ENCODE measurements at regions not wholly inside any gene's neighbourhood (a gene's known extent, or its start where the extent isn't known, plus 50 kb on each side); places are given as distances from the start of the nearest gene placed in this dataset.

DNA sequence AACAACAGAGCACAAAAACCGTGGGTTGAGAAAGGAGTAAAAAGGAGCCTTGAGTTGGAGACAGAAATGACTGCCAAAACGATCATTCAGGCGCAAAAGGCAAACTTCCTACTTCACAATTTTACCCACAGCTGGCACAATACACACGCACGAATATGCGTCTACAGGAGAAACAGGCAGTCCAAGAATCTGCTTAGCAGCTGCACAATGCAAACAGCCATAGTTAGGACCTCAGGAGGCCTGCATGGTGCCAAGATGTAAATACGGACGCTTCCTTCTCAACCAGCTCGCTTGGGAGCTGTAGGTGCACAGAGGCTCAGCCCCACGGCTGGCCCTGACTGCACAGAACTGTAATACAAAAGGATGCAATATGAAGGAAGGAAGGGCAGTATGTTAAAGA lies 250.1 kb upstream of the CAND1 start:
- H3K79me2 ChIP-seq (ENCODE audit: insufficient read depth, low read length): no peaks in the 10 kb centered on the region
- H3K27me3 ChIP-seq (ENCODE audit: control insufficient read depth in 1 of 2, insufficient read depth in 2 of 2, low read length in 2 of 2): peaks cover 0 to 8% of the 10 kb centered on the region in 2 experiments; a peak in 2 of 5 replicates
- no peak overlapping the region for H3K4me2 ChIP-seq (ENCODE audit: low read depth, low read length)
- H3K4me1 ChIP-seq (ENCODE audit: insufficient read depth, low read length): no peaks in the 10 kb centered on the region
- H3K9me3 ChIP-seq (ENCODE audit: low read length): no peaks in the 10 kb centered on the region
- no TSS peak for BruUV-seq (replicated peaks)
- no peak for TF ChIP-seq BRCA1 (CRISPR knock-in tag; IDR thresholded peaks at IDR 0.05)
- TF ChIP-seq HDAC2 (CRISPR knock-in tag; IDR thresholded peaks at IDR 0.05): no peak
- TF ChIP-seq, protein P1, sequence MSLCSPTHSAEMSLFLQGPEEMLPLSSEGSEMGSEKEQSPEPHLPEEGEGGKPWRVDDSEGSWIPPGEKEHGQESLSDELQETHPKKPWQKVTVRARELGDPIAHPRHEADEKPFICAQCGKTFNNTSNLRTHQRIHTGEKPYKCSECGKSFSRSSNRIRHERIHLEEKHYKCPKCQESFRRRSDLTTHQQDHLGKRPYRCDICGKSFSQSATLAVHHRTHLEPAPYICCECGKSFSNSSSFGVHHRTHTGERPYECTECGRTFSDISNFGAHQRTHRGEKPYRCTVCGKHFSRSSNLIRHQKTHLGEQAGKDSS (CRISPR knock-in tag; IDR thresholded peaks at IDR 0.05; ENCODE audit: borderline replicate concordance, low read depth): no peak
- TF ChIP-seq, protein P2, sequence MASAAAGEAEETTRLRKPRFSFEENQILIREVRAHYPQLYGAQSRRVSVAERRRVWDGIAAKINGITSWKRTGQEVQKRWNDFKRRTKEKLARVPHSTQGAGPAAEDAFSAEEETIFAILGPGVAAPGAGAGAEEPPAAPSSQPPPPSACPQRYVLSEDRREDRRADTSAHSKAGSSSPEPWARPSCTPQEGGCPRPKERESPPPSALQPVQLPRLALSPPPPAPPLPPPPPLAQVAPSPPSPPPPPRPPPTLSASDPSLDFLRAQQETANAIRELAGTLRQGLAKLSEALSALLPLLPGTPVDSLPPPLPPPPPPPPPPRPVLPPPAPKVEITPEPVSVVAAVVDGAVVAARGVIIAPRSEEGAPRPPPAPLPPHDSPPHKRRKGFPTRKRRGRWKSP (CRISPR knock-in tag; IDR thresholded peaks at IDR 0.05): no peak
- no peak for TF ChIP-seq ZFY (CRISPR knock-in tag; IDR thresholded peaks at IDR 0.05)
- TF ChIP-seq, protein P3, sequence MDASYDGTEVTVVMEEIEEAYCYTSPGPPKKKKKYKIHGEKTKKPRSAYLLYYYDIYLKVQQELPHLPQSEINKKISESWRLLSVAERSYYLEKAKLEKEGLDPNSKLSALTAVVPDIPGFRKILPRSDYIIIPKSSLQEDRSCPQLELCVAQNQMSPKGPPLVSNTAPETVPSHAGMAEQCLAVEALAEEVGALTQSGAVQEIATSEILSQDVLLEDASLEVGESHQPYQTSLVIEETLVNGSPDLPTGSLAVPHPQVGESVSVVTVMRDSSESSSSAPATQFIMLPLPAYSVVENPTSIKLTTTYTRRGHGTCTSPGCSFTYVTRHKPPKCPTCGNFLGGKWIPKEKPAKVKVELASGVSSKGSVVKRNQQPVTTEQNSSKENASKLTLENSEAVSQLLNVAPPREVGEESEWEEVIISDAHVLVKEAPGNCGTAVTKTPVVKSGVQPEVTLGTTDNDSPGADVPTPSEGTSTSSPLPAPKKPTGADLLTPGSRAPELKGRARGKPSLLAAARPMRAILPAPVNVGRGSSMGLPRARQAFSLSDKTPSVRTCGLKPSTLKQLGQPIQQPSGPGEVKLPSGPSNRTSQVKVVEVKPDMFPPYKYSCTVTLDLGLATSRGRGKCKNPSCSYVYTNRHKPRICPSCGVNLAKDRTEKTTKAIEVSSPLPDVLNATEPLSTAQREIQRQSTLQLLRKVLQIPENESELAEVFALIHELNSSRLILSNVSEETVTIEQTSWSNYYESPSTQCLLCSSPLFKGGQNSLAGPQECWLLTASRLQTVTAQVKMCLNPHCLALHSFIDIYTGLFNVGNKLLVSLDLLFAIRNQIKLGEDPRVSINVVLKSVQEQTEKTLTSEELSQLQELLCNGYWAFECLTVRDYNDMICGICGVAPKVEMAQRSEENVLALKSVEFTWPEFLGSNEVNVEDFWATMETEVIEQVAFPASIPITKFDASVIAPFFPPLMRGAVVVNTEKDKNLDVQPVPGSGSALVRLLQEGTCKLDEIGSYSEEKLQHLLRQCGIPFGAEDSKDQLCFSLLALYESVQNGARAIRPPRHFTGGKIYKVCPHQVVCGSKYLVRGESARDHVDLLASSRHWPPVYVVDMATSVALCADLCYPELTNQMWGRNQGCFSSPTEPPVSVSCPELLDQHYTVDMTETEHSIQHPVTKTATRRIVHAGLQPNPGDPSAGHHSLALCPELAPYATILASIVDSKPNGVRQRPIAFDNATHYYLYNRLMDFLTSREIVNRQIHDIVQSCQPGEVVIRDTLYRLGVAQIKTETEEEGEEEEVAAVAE (CRISPR knock-in tag; IDR thresholded peaks at IDR 0.05; ENCODE audit: borderline replicate concordance): no peak
- no peaks in the 10 kb centered on the region for H3K36me3 ChIP-seq (replicated peaks in 1 of 2; ENCODE audit: control insufficient read depth in 1 of 2, insufficient read depth in 2 of 2, low read length in 2 of 2)
- H3K27ac ChIP-seq (ENCODE audit: extremely low read length, insufficient read depth, low read length): no peak overlapping the region
- H3K4me3 ChIP-seq (replicated peaks in 1 of 3; ENCODE audit: insufficient read depth in 1 of 3, low read depth in 2 of 3, low read length in 3 of 3): no peak overlapping the region
- ChIA-PET CTCF (ENCODE audit: low intra/inter-chr PET ratio, low total read pairs) (no interaction called here), POLR2A (no interaction called here)
- no peak for ATAC-seq
- intact Hi-C loops (cut with micrococcal nuclease; ENCODE audit: unreplicated experiment) (no loop called here), in situ Hi-C loops (cut with HindIII; ENCODE audit: extremely low pct_ligation_motif_present, low pct_unique_long_range_greater_than_20kb) (no loop called here)
- no peak overlapping the region for H3K9ac ChIP-seq (ENCODE audit: insufficient read depth, low read depth, low read length)
- 3% methylated on average over 10 of the region's 10 CpGs for WGBS (ENCODE audit: low lambda C conversion rate)
- DNase-seq (ENCODE audit: low spot score): no peak
- no peak overlapping the region for H2AFZ ChIP-seq (ENCODE audit: low read length)
- no peak for FAIRE-seq
- H4K20me1 ChIP-seq (ENCODE audit: insufficient read depth, low read length): no peaks in the 10 kb centered on the region

All from HepG2 (cell line).